Stimulated activated CD4-positive, alpha-beta T cell treated with anti-CD3 and anti-CD28 coated beads, Interleukin-4, amount 100 ng/mL, for 24 hours (primary cell): ENCODE measurements at regions not wholly inside any gene's neighbourhood (a gene's known extent, or its start where the extent isn't known, plus 50 kb on each side); places are given as distances from the start of the nearest gene placed in this dataset.

Experiments used
- DNase-seq: peaks from one replicate; pipeline ENCODE4 v3.0.0-alpha.2; 2020

DNA sequence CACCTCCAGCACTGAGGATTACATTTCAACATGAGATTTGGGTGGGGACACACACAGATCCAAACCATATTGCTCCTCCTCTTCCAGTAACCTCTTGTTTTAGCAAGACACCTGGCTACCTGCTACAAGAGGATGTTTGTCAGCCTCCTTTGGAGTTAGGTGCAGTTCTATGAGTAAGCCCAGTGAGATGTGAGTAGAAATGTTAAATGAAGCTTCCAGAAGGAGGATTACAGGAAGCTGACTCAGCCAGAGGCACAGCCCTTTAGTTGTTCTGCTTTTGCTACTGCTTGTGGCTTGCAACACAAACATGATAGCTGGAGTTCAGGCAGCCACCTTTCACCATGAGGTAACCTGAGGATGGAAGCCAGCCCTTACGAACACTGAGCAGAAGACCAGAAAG lies 382.7 kb upstream of the RNF32 start:
- no peak for DNase-seq

DNA sequence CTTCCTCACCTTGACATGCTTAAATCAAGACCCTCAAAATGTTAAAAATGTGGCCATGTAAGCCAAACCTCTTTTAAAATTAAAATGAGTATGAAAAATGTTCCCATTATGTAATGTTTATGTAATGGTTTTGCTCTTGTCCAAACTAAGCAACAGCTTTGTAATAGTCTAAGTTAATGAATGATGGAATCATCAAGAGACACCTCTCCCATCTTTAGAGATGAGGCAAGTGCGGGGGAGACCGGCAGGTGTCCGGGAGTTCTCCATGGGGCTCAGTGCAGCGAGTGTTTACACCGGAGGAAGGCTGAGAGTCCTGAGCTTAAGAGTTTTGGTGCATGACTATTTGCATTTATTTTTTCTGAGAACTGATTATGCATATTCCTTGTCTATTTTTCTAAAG lies 384.9 kb upstream of the RNF32 start:
- DNase-seq = no peak

DNA sequence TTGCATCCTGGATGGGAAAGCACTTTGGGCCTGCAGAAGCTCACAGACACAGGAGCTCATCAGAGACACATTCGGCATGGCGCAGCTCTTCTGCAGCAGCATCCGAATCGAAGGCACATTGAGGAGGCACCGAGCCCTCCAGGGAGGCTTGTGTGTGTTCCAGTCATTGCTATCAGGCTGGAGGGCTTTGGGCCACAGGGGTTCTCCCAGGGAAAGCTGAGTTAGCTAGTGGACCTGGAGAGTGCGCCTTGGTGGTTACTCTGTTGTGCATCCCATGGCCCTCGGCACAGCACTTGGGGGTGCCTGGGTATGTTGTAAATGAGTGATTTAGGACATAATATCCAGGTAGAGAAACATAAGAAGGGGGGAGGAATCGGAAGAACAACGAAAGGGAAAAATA lies 388.7 kb upstream of the RNF32 start:
- no peak for DNase-seq

DNA sequence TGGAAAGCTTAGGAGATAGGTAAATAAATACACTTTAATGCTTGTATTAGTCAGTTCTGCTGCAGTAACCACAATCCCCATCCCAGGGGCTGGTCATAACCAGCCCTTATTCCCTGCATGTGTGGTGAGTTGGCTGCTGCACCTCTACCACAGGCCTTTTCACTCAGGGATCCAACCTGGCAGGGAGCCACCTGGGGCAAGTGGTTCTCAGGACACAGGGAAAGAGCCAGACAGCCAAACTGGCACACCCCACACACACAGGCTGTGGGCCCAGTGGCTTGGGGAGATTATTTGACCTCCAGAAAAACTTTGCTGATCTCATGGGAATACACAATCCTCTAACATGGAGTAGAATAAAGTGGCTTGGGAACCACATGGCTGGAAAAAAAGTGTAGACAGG lies 400.0 kb upstream of the RNF32 start:
- DNase-seq = no peak

- DNase-seq = no peak
These were observed 402.0 kb upstream of the RNF32 start for GRCh38 chr7:156238366-156239133.

DNA sequence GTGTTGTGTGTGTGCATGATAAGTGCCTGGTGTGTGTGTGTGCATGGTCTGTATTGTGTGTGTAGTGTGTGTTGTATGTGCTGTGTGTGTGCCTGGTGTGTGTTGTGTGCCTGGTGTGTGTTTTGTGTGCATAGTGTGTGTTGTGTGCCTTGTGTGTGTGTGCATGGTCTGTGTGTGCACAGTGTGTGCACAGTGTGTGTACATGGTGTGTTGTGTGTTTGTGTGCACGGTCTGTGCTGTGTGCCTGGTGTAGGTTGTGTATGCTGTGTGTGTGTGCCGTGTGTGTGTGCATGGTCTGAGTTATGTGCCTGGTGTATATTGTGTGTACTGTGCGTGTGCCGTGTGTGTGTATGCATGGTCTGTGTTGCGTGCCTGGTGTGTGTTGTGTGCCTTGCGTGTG lies 403.0 kb upstream of the RNF32 start:
- DNase-seq = no peak

DNA sequence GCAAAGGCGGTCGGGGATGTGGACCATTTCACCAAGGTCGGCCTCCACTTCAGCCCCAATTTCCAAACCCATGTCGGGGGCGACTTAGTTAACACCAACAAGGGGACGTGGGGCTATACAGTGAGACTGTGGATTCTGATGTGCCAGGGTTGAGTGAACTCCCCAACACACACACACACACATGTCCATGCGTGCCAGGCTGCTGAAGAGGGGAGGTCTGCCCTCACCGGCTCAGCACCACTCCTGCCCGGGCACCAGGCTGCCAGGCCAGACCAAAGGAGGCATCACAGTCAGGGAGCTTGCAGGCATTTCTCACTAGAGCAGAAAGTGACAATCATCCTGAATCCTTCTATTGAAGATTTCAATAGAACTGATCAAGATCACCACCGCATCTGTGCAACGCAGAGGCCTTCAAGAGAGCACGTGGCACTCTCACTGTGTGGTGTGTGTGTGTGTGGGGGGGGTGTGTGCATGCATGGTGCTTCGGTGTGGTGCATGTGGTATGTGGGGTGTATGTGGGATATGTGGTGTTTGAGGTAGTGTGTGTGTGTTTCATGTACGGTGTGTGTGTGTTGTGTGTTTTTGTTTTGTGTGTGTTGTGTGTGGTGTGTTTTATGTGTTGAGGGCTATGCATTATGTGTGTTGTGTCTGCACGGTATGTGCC lies 403.5 kb upstream of the RNF32 start:
- DNase-seq = no peak

DNA sequence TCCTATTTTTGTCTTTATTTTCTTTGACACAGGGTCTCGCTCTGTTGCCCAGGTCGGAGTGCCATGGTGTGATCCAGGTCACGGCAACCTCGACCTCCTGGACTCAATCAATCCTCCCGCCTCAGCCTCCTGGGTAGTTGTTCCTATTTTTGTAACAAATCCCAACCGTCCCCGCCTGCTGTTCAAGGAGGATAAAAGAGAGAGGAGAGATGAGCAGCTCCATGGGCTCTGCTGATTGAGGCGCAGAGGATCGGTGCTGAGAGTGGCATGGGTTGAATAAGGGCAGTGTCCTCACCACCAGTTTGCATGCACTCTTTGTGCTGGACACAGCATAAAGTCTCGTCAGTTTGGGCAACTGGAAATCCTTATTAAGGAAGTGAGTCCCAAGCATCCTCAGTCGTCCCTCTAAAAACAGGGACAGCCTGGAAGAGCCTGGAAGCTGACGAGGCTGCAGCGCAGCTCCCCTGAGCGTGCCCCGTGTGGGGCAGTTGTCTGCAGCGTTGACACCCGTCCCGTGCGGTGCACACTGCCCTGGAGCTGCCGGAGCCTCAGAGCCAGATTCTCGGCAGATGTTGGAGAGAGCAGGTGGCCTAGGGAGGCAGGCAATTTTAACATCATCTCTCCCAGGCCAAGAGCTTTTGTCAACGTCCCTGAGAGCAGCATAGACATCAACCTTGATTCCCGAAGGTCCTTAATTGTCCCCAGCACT lies 404.2 kb upstream of the RNF32 start:
- DNase-seq = no peak

DNA sequence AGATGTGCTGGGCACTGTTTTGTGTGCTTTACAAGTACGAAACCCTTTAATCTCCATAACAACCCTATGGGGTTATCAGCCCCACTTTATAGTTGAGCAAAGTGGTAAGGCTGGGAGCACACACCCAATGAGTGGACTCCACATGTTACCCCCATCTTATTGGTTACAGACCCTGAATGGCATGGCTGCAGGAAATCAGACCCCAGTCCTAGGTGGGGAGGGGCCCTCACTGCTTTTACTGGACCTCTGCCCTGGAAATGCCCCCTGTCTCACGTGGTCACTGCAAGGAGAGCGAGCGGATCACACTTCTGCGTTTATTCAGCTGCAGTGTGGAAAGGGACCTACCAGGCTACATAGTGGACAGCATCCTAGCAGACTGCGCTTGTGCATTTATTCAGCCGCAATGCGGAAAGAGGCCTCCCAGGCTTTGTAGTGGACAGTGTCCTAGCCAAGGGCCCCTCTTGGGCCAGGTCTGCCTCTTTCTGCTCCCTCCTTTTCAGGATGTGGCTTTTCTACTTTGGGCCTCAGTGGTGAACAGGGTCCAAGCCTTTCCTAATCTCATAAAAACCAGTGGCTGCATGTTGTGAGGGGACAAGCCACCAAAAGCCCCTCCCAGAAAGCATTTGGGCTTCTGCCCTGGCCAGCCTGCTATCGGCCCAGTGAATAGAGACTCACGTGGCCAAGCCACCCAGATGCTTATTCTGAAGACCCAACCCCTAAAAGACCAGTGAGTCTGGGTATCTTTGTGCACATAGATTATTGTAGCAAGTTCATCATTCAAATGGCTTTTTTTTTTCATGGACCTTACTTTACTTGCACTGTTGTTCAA lies 405.7 kb upstream of the RNF32 start:
- DNase-seq = no peak

DNA sequence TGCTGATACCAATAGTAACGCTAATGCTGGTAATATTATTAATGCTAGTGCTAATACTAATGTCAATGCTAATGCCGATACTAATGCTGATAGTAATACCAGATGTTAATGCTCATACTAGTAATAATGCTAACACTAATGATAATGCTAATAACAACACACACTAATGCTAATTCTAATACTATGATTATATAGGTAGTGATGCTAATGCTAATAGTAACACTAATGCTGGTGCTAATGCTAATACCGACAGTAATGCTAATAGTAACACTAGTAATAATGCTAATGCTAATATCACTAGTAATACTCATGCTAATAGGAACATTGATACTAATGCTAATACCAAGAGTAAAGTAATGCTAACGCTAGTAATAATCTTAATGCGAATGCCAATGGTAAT lies 406.4 kb upstream of the RNF32 start:
- DNase-seq = no peak

- no peak for DNase-seq
These were observed 407.5 kb upstream of the RNF32 start for GRCh38 chr7:156232931-156233705.

DNA sequence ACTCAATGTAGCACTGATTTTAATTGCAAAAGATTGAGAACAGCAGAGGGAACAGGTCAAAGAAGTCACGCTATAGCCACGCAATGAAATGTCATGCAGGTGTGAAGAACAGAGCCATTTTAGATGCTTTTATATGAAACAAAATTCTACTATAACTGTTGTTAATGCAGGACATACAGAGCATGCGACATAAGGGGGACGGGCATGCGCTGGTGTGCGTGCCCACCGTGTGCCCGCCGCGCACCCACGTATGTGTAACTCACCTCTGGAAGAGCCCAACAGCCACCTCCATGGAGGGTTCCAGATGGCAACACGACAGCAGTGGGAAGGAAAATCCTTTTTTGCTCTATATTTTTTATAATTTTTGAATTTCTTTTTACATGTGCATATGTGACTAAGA lies 410.0 kb upstream of the RNF32 start:
- no peak for DNase-seq

DNA sequence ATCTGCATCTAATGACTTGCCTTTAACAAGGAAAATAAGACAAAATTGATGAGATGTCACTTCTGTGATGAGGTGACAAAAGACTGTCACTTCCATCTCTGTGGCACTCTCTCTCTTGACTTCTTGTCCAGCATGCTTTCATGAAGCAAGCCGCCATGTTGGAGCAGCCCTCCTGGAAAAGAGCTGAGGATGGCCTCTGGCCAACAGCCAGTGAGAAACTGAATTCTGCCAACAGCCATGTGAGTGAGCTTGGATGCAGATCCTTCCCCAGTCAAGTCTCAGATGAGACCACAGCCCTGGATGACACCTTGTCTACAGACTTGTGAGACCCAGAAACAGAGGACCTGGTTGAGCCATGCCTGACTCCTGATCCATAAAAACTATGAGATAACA lies 412.6 kb upstream of the SHH start:
- DNase-seq = no peak

- DNase-seq = no peak
These were observed 411.9 kb upstream of the SHH start for GRCh38 chr7:156223935-156224832.

GRCh38 chr7:156222611-156223010 lies 410.3 kb upstream of the SHH start:
- no peak for DNase-seq

DNA sequence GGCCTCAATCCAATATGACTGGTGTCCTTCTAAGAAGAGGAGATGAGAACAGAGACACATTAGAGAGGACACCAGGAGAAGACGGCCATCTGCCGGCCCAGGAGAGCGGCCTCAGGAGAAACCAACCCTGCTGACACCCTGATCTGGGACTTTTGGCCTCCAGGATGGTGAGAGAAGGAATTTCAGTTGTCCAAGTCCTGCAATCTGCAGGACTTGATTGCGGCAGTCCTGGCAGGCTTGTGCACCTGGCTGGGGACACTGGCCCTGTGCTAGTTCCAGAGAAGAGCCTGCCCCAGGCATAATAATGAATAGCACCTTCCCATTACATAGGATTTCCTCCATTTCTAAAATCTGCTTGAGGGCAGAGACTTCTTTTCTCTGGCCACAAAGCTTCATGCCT lies 409.9 kb upstream of the SHH start:
- DNase-seq = no peak

- no peak for DNase-seq
These were observed 408.4 kb upstream of the SHH start for GRCh38 chr7:156220701-156221100.

GRCh38 chr7:156220078-156220605 lies 407.9 kb upstream of the SHH start:
- no peak for DNase-seq

DNA sequence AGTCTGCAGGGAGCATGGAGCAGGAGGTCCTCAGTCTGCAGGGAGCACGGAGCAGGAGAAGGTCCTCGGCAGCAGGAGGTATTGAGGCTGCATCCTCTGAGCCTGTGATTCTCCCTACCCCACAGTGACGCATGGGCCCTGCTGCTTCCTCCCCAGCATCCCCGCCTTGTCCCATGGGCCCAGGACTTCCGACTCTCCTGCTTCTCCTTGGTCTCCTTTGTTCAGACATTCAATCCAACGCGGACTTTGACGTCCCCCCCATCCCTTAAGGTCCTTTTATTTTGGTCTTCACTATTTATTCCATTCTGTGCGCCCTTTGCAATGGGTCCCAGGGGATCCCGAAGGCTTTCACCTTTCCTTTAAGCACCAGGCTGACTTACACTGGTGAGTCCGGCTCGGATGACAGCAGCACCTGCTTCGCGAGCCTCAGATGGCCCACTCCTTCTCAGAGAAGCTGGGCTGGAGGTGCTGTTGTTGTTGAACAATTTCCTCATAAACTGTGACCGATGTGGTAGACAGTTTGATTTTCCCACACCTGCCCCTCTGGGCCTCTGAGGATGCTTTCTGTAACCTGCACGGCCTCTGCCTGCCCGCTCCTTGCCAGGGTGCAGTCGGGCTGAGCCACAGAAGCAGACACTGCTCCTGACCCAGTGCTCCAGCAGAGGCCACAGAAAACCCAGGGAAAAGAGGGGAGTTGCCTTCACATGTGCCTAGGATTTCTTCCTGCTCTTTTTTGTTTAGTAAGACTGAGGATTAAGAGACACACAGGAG lies 407.2 kb upstream of the SHH start:
- no peak for DNase-seq
